ENCODE measurements at regions not wholly inside any gene's neighbourhood (a gene's known extent, or its start where the extent isn't known, plus 50 kb on each side); places are given as distances from the start of the nearest gene placed in this dataset.

- WGBS: 75% methylated on average over 3 of the region's 3 CpGs
- Histone ChIP-seq H3K9me3 (no peaks in the 10 kb centered on the region), H3K27me3 (no peaks in the 10 kb centered on the region), H3K4me3 (no peak overlapping the region), H3K27ac (no peak overlapping the region), H3K4me1 (no peaks in the 10 kb centered on the region), H3K36me3 (no peaks in the 10 kb centered on the region)
- DNase-seq (ENCODE audit: low spot score in 2 of 2): no peak
- TF ChIP-seq EP300 (IDR thresholded peaks at IDR 0.05) (no peak), POLR2AphosphoS5 (IDR thresholded peaks at IDR 0.05) (no peak), POLR2A (IDR thresholded peaks at IDR 0.05) (no peak), CTCF (IDR thresholded peaks at IDR 0.05) (no peak)
These were observed 83.2 kb upstream of the PPM1J start for GRCh38 chr1:112798292-112798691.

- 87% methylated on average over 2 of the region's 2 CpGs for WGBS
- Histone ChIP-seq H3K27me3 (no peaks in the 10 kb centered on the region), H3K4me3 (no peak overlapping the region), H3K36me3 (no peaks in the 10 kb centered on the region), H3K27ac (no peak overlapping the region), H3K4me1 (no peaks in the 10 kb centered on the region), H3K9me3 (no peaks in the 10 kb centered on the region)
- TF ChIP-seq EP300 (IDR thresholded peaks at IDR 0.05) (no peak), POLR2A (IDR thresholded peaks at IDR 0.05) (no peak), POLR2AphosphoS5 (IDR thresholded peaks at IDR 0.05) (no peak), CTCF (IDR thresholded peaks at IDR 0.05) (no peak)
- DNase-seq (ENCODE audit: low spot score in 2 of 2): no peak
These were observed 82.1 kb upstream of the PPM1J start for GRCh38 chr1:112797224-112797623.

GRCh38 chr1:112794654-112795239, 79.6 kb upstream of the PPM1J start:
- H3K4me3 ChIP-seq: no peak overlapping the region
- no peak overlapping the region for H3K27ac ChIP-seq
- H3K36me3 ChIP-seq: no peaks in the 10 kb centered on the region
- H3K9me3 ChIP-seq: no peaks in the 10 kb centered on the region
- no peaks in the 10 kb centered on the region for H3K4me1 ChIP-seq
- TF ChIP-seq CTCF (IDR thresholded peaks at IDR 0.05): no peak
- TF ChIP-seq POLR2A (IDR thresholded peaks at IDR 0.05): no peak
- no peak for TF ChIP-seq POLR2AphosphoS5 (IDR thresholded peaks at IDR 0.05)
- H3K27me3 ChIP-seq: no peaks in the 10 kb centered on the region
- WGBS: 86% methylated on average over 4 of the region's 4 CpGs
- DNase-seq (ENCODE audit: low spot score in 2 of 2): no peak

- no peak for DNase-seq (ENCODE audit: low spot score in 2 of 2)
- H3K36me3 ChIP-seq: no peaks in the 10 kb centered on the region
- no peaks in the 10 kb centered on the region for H3K27me3 ChIP-seq
- 89% methylated on average over 10 of the region's 10 CpGs for WGBS
- TF ChIP-seq POLR2A (IDR thresholded peaks at IDR 0.05) (no peak), CTCF (IDR thresholded peaks at IDR 0.05) (no peak), POLR2AphosphoS5 (IDR thresholded peaks at IDR 0.05) (no peak), EP300 (IDR thresholded peaks at IDR 0.05) (no peak)
- no peak overlapping the region for H3K4me3 ChIP-seq
- H3K27ac ChIP-seq: no peak overlapping the region
- H3K4me1 ChIP-seq: no peaks in the 10 kb centered on the region
- no peaks in the 10 kb centered on the region for H3K9me3 ChIP-seq
These were observed 78.8 kb upstream of the PPM1J start for GRCh38 chr1:112793631-112794565.

GRCh38 chr1:112791723-112792104, 76.6 kb upstream of the PPM1J start:
- no peaks in the 10 kb centered on the region for H3K36me3 ChIP-seq

More at GRCh38 chr1:112791723-112792104, 76.6 kb upstream of the PPM1J start:
- H3K27ac ChIP-seq: no peak overlapping the region
- H3K4me1 ChIP-seq: no peaks in the 10 kb centered on the region
- no peaks in the 10 kb centered on the region for H3K27me3 ChIP-seq
- TF ChIP-seq POLR2AphosphoS5 (IDR thresholded peaks at IDR 0.05) (no peak), EP300 (IDR thresholded peaks at IDR 0.05) (no peak)
- no peak overlapping the region for H3K4me3 ChIP-seq
- WGBS: 94% methylated on average over 3 of the region's 3 CpGs
- no peaks in the 10 kb centered on the region for H3K9me3 ChIP-seq
- no peak for DNase-seq (ENCODE audit: low spot score in 2 of 2)

All from suprapubic skin (tissue), 4 donors.